ENCODE measurements at regions not wholly inside any gene's neighbourhood (a gene's known extent, or its start where the extent isn't known, plus 50 kb on each side); places are given as distances from the start of the nearest gene placed in this dataset.

GRCh38 chr14:54169254-54169924 is 212.8 kb upstream of the BMP4 start:
- TF ChIP-seq CTCF (IDR thresholded peaks at IDR 0.05; ENCODE audit: poor library complexity) (no peak), EZH2 (IDR thresholded peaks at IDR 0.05; ENCODE audit: borderline replicate concordance) (no peak), EZH2phosphoT487 (IDR thresholded peaks at IDR 0.05; ENCODE audit: low read depth, severe bottlenecking, unreplicated experiment) (no peak)

Data from hepatocyte (in vitro differentiated cells).